ENCODE measurements at regions not wholly inside any gene's neighbourhood (a gene's known extent, or its start where the extent isn't known, plus 50 kb on each side); places are given as distances from the start of the nearest gene placed in this dataset.

DNA sequence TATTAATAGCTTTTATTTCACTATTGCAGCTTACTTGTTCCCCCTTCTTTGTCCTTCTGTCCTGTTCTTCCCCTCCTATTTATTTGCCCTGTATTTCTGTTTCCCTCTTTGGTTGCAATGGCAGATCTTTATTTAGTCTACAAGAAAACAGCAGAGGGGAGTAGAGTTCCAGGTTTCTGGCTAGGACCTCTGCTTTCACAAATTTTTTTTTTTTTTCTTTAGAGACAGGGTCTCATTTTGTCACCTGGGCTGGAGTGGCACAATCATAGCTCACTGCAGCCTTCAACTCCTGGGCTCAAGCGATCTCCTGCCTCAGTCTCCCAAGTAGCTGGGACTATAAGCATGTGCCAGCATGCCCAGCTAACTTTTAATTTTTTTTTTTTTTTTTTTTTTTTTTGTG lies 188.1 kb upstream of the SPRED2 start:
- H2AFZ ChIP-seq (ENCODE audit: low read length): no peak overlapping the region
- no peaks in the 10 kb centered on the region for H3K9me3 ChIP-seq (ENCODE audit: low read depth, low read length)
- TF ChIP-seq, protein P1, sequence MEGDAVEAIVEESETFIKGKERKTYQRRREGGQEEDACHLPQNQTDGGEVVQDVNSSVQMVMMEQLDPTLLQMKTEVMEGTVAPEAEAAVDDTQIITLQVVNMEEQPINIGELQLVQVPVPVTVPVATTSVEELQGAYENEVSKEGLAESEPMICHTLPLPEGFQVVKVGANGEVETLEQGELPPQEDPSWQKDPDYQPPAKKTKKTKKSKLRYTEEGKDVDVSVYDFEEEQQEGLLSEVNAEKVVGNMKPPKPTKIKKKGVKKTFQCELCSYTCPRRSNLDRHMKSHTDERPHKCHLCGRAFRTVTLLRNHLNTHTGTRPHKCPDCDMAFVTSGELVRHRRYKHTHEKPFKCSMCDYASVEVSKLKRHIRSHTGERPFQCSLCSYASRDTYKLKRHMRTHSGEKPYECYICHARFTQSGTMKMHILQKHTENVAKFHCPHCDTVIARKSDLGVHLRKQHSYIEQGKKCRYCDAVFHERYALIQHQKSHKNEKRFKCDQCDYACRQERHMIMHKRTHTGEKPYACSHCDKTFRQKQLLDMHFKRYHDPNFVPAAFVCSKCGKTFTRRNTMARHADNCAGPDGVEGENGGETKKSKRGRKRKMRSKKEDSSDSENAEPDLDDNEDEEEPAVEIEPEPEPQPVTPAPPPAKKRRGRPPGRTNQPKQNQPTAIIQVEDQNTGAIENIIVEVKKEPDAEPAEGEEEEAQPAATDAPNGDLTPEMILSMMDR (IDR thresholded peaks at IDR 0.05; ENCODE audit: extremely low read depth, low read depth, low read length): no peak
- no peaks in the 10 kb centered on the region for H4K20me1 ChIP-seq (ENCODE audit: insufficient read depth, low read length)
- H3K4me1 ChIP-seq (ENCODE audit: insufficient read depth, low read length): no peaks in the 10 kb centered on the region
- H3K79me2 ChIP-seq (ENCODE audit: insufficient read depth, low read length): no peaks in the 10 kb centered on the region
- no peak for DNase-seq (ENCODE audit: insufficient read length, low spot score, missing footprints)
- H3K36me3 ChIP-seq (ENCODE audit: insufficient read depth, low read length): no peaks in the 10 kb centered on the region
- H3K4me3 ChIP-seq (ENCODE audit: insufficient read depth, low read length): no peak overlapping the region
- no peaks in the 10 kb centered on the region for H3K27me3 ChIP-seq (ENCODE audit: insufficient read depth, low read length)
- no peak overlapping the region for H3K4me2 ChIP-seq (ENCODE audit: insufficient read depth, low read length)
- H3K27ac ChIP-seq (ENCODE audit: low read depth, low read length): no peak overlapping the region

DNA sequence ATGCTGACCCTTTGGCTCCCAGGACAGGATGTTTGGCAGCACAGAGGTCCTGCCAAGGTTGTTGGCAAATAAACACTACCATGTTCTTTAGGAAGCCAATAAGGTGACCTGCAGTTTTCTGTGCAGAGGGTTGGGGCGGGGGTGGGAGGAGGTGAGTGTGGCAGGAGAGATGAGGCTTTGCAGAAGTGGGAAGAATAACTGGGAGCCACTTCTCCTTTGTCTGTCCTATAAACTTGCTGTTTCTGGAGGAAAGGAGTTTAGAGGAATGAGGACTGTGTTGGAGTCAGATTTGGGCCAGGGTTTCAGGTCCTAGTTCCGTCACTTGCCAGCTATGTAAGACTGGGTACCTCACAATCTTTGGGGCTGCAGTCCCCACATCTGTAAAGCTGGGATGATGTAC lies 187.6 kb upstream of the SPRED2 start:
- Histone ChIP-seq H3K27ac (ENCODE audit: low read depth, low read length) (no peak overlapping the region), H3K4me3 (ENCODE audit: insufficient read depth, low read length) (no peak overlapping the region), H3K4me2 (ENCODE audit: insufficient read depth, low read length) (no peak overlapping the region), H3K9me3 (ENCODE audit: low read depth, low read length) (no peaks in the 10 kb centered on the region), H3K79me2 (ENCODE audit: insufficient read depth, low read length) (no peaks in the 10 kb centered on the region), H3K27me3 (ENCODE audit: insufficient read depth, low read length) (peaks cover 2% of the 10 kb centered on the region), H4K20me1 (ENCODE audit: insufficient read depth, low read length) (no peaks in the 10 kb centered on the region), H3K36me3 (ENCODE audit: insufficient read depth, low read length) (no peaks in the 10 kb centered on the region), H2AFZ (ENCODE audit: low read length) (no peak overlapping the region), H3K4me1 (ENCODE audit: insufficient read depth, low read length) (no peaks in the 10 kb centered on the region)
- TF ChIP-seq, protein P1 (IDR thresholded peaks at IDR 0.05; ENCODE audit: extremely low read depth, low read depth, low read length): no peak
- no peak for DNase-seq (ENCODE audit: insufficient read length, low spot score, missing footprints)

DNA sequence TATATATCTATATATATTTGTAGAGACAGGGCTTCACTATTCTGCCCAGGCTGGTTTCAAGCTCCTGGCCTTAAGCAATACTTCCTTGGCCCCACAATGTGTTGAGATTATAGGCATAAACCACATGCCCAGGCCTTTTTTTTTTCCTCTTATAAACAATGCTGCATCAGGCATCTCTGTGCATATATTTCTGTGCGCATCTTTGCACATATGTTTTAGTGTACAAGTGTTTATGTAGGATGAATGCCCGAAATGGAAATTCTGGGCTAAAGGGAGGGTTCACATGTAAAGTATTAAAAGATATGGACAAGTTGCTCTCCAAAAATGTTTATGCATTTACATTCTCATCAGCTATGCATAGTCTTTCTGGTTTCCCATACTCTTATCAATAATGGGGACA lies 183.2 kb upstream of the SPRED2 start:
- no peak overlapping the region for H2AFZ ChIP-seq (ENCODE audit: low read length)
- DNase-seq (ENCODE audit: insufficient read length, low spot score, missing footprints): no peak
- no peak overlapping the region for H3K4me3 ChIP-seq (ENCODE audit: insufficient read depth, low read length)
- H3K27me3 ChIP-seq (ENCODE audit: insufficient read depth, low read length): peaks cover 2% of the 10 kb centered on the region
- no peaks in the 10 kb centered on the region for H3K79me2 ChIP-seq (ENCODE audit: insufficient read depth, low read length)
- H3K9me3 ChIP-seq (ENCODE audit: low read depth, low read length): no peaks in the 10 kb centered on the region
- no peak overlapping the region for H3K27ac ChIP-seq (ENCODE audit: low read depth, low read length)
- TF ChIP-seq, protein P1 (IDR thresholded peaks at IDR 0.05; ENCODE audit: extremely low read depth, low read depth, low read length): no peak
- no peaks in the 10 kb centered on the region for H4K20me1 ChIP-seq (ENCODE audit: insufficient read depth, low read length)
- no peaks in the 10 kb centered on the region for H3K4me1 ChIP-seq (ENCODE audit: insufficient read depth, low read length)
- no peak overlapping the region for H3K4me2 ChIP-seq (ENCODE audit: insufficient read depth, low read length)
- no peaks in the 10 kb centered on the region for H3K36me3 ChIP-seq (ENCODE audit: insufficient read depth, low read length)

DNA sequence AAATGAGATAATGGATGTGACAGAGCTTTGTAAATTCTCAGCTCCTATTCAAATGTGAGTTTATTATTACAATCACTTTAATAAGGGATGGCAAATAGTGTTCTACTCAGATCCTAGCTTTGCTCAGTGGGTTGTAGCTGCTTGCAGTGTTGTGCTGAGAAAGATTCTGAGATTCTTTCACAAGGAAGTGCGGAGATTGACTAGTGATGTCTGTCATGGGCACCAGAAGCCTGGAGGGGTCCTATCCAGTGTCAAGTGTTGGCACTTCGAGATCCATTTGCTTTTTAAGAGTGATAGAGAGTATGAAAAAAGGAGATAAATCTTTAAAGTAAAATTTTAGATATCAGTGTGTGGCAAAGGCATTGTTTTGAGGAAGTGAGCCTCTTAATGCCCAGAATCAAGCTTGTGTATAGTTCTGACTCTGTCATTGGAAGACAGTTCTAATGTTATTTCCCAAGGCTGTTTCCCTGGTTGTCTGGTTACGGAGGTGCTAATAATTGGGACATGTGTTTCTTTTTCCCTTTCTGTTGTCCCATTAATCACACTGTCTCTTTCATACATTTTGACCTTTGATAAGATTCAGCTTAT lies 181.7 kb upstream of the SPRED2 start:
- Histone ChIP-seq H2AFZ (ENCODE audit: low read length) (no peak overlapping the region), H3K27me3 (ENCODE audit: insufficient read depth, low read length) (peaks cover 2% of the 10 kb centered on the region), H3K4me2 (ENCODE audit: insufficient read depth, low read length) (no peak overlapping the region), H3K4me1 (ENCODE audit: insufficient read depth, low read length) (no peaks in the 10 kb centered on the region), H3K4me3 (ENCODE audit: insufficient read depth, low read length) (no peak overlapping the region), H3K27ac (ENCODE audit: low read depth, low read length) (no peak overlapping the region), H3K9me3 (ENCODE audit: low read depth, low read length) (no peaks in the 10 kb centered on the region), H4K20me1 (ENCODE audit: insufficient read depth, low read length) (no peaks in the 10 kb centered on the region), H3K79me2 (ENCODE audit: insufficient read depth, low read length) (no peaks in the 10 kb centered on the region), H3K36me3 (ENCODE audit: insufficient read depth, low read length) (no peaks in the 10 kb centered on the region)
- TF ChIP-seq, protein P1 (IDR thresholded peaks at IDR 0.05; ENCODE audit: extremely low read depth, low read depth, low read length): no peak
- no peak for DNase-seq (ENCODE audit: insufficient read length, low spot score, missing footprints)
